ENCODE measurements at regions not wholly inside any gene's neighbourhood (a gene's known extent, or its start where the extent isn't known, plus 50 kb on each side); places are given as distances from the start of the nearest gene placed in this dataset.

DNA sequence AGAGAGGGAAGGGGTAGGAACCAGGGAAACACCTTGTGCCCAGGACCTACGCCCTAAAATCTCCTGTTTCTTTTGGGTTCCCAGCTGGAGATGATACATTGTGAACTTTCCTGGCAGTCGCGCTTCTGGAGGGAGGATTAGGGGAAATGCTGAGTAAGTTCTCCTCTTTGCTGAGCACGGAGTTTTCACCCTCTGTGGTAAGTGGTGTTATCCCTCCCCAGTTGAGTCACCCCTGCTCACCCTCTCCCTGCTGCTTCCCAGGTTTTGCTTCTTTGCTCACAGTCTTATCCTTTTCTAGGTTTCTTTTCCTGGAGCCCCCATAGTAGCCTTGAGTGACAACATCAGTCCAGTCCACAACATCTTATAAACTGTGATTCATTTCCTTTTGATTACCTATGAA, 789.1 kb downstream of the TMEM121 start:
- no peak for TF ChIP-seq CTCF (IDR thresholded peaks at IDR 0.05)
- TF ChIP-seq EP300 (IDR thresholded peaks at IDR 0.05): no peak
- no peak for TF ChIP-seq POLR2A (IDR thresholded peaks at IDR 0.05)
